OCI-LY7 (cell line): ENCODE measurements at regions not wholly inside any gene's neighbourhood (a gene's known extent, or its start where the extent isn't known, plus 50 kb on each side); places are given as distances from the start of the nearest gene placed in this dataset.

Source experiments
- EZH2phosphoT487 ChIP-seq: fragments of 200-600 bp; sonication (generic); IDR thresholded peaks from 2 replicates; pipeline ENCODE4 v1.6.1; 2018; ENCODE audit warnings: low read depth, borderline replicate concordance, mild to moderate bottlenecking, mixed run types, antibody characterized with exemption, low read length, moderate library complexity, mixed read lengths
- TF ChIP-seq, protein P1 (sequence below): fragments of 200-600 bp; sonication (generic); conservative IDR thresholded peaks from 2 replicates; pipeline ENCODE4 v1.5.1; 2014; ENCODE audit warnings: mild to moderate bottlenecking, antibody characterized with exemption, low read length, moderate library complexity, mixed read lengths

DNA sequence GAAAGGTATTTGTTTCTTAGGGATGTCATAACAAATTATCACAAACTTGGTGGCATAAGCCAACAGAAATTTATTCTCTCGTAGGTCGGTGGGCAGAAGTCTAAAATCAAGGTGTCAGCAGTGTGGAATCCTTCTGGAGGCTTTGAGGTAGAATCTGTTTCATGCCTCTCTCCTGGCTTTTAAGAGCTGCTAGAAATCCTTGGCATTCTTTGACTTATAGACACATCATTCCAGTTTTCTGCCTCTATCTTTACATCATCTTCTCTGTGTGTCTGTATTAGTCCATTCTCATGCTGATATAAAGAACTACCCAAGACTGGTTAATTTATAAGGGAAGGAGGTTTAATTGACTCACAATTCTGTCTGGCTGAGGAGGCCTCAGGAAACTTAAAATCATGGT lies 488.1 kb upstream of the PAPPA start:
- TF ChIP-seq, protein P1, sequence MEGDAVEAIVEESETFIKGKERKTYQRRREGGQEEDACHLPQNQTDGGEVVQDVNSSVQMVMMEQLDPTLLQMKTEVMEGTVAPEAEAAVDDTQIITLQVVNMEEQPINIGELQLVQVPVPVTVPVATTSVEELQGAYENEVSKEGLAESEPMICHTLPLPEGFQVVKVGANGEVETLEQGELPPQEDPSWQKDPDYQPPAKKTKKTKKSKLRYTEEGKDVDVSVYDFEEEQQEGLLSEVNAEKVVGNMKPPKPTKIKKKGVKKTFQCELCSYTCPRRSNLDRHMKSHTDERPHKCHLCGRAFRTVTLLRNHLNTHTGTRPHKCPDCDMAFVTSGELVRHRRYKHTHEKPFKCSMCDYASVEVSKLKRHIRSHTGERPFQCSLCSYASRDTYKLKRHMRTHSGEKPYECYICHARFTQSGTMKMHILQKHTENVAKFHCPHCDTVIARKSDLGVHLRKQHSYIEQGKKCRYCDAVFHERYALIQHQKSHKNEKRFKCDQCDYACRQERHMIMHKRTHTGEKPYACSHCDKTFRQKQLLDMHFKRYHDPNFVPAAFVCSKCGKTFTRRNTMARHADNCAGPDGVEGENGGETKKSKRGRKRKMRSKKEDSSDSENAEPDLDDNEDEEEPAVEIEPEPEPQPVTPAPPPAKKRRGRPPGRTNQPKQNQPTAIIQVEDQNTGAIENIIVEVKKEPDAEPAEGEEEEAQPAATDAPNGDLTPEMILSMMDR = no peak
- no peak for TF ChIP-seq EZH2phosphoT487
